Fibroblast of skin of back (primary cell): ENCODE measurements at regions not wholly inside any gene's neighbourhood (a gene's known extent, or its start where the extent isn't known, plus 50 kb on each side); places are given as distances from the start of the nearest gene placed in this dataset.

ENCODE experiments used
- DNase-seq: peaks from one replicate; pipeline ENCODE4 v3.0.0-alpha.2; 2013

- DNase-seq, result no peak
These were observed 344.2 kb upstream of the MKI67 start for GRCh38 chr10:128470321-128470965.

- no peak for DNase-seq
These were observed 344.9 kb upstream of the MKI67 start for GRCh38 chr10:128471151-128471550.

- DNase-seq, result no peak
These were observed 346.0 kb upstream of the MKI67 start for GRCh38 chr10:128472196-128472595.

GRCh38 chr10:128473396-128473795 lies 347.2 kb upstream of the MKI67 start:
- no peak for DNase-seq

GRCh38 chr10:128473911-128474310 lies 347.7 kb upstream of the MKI67 start:
- DNase-seq, result no peak

GRCh38 chr10:128474571-128474970 lies 348.3 kb upstream of the MKI67 start:
- DNase-seq, result no peak

- no peak for DNase-seq
These were observed 349.6 kb upstream of the MKI67 start for GRCh38 chr10:128475686-128476367.

GRCh38 chr10:128476368-128476725 lies 350.1 kb upstream of the MKI67 start:
- no peak for DNase-seq

GRCh38 chr10:128476845-128477244 lies 350.6 kb upstream of the MKI67 start:
- DNase-seq, result no peak

GRCh38 chr10:128480601-128481000 lies 354.4 kb upstream of the MKI67 start:
- no peak for DNase-seq

- no peak for DNase-seq
These were observed 355.1 kb upstream of the MKI67 start for GRCh38 chr10:128481152-128481840.

- DNase-seq, result no peak
These were observed 355.8 kb upstream of the MKI67 start for GRCh38 chr10:128482052-128482451.

GRCh38 chr10:128483216-128483615 lies 357.0 kb upstream of the MKI67 start:
- DNase-seq, result no peak

- DNase-seq, result no peak
These were observed 357.8 kb upstream of the MKI67 start for GRCh38 chr10:128484041-128484440.

GRCh38 chr10:128485701-128486235 lies 359.5 kb upstream of the MKI67 start:
- DNase-seq, result no peak

- no peak for DNase-seq
These were observed 361.3 kb upstream of the MKI67 start for GRCh38 chr10:128487517-128487916.

- no peak for DNase-seq
These were observed 363.4 kb upstream of the MKI67 start for GRCh38 chr10:128489324-128490247.

- DNase-seq, result no peak
These were observed 365.5 kb upstream of the MKI67 start for GRCh38 chr10:128491686-128492085.

GRCh38 chr10:128493811-128494210 lies 367.6 kb upstream of the MKI67 start:
- DNase-seq, result no peak

- DNase-seq, result no peak
These were observed 368.4 kb upstream of the MKI67 start for GRCh38 chr10:128494665-128495064.

- DNase-seq, result no peak
These were observed 371.6 kb upstream of the MKI67 start for GRCh38 chr10:128497660-128498377.

GRCh38 chr10:128498378-128498730 lies 372.1 kb upstream of the MKI67 start:
- DNase-seq, result no peak
